Fibroblast of skin of left biceps (primary cell): ENCODE measurements at regions not wholly inside any gene's neighbourhood (a gene's known extent, or its start where the extent isn't known, plus 50 kb on each side); places are given as distances from the start of the nearest gene placed in this dataset.
A peak's percentile ranks its signal among the peaks of the same experiment; 100 is the strongest.
"Not testable (repeated sequence)": the region's sequence is repeated elsewhere in the genome, so short reads cannot be mapped to it uniquely, and the experiment has no call there.

Experiments
- DNase-seq, 2 experiments: peaks; one replicate each; pipeline ENCODE4 v3.0.0-alpha.2; 2013; ENCODE audit warnings: low read depth in 2 of 2

DNA sequence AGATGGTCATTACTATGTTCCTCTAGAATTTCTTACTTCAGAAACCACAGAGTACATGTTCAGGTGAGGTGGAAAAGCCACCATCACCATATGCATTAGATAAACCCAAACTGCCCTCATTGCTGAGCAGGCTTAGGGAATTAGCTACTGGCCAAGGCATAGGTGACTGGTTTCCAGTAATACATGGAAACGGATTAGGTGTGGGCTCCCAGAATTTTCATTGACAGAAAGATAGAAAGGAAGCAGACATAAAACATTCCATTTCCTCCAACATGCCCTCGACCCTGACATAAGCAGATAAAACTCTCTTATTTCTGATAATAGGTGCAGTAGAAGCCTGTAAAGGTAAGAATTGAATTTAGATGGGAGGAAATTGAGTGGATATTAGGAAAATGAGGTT is 1466.1 kb downstream of the SUCLG1 start:
- DNase-seq = no peak

GRCh38 chr2:82987706-82988105 is 1471.4 kb downstream of the SUCLG1 start:
- DNase-seq = not testable (repeated sequence)

- no peak for DNase-seq
Observed at GRCh38 chr2:82986899-82987298, 1472.2 kb downstream of the SUCLG1 start.

DNA sequence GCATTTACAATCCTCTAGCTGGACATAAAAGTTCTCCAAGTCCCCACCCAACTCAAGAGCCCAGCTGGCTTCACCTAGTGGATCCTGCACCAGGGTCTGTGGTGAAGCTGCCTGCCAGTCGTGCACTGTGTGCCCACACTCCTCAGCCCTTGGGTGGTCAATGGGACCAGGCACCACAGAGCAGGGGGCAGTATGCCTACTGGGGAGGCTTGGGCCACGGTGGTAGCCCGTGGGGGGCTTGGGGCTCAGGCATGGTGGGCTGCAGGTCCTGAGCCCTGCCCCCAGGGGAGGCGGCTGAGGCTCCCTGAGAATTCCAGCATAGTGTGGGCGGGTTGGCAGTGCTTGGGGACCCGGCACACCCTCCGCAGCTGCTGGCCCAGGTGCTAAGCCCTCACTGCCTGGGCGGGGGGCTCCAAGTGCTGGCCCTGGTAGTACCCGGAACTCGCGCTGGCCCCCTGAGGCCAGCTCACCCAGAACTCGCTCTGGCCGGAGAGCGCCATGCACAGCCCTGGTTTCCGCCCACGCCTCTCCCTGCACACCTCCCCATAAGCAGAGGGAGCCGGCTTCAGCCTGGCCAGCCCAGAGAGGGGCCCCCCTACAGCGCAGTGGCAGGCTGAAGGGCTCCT is 1473.4 kb downstream of the SUCLG1 start:
- no peak for DNase-seq

DNA sequence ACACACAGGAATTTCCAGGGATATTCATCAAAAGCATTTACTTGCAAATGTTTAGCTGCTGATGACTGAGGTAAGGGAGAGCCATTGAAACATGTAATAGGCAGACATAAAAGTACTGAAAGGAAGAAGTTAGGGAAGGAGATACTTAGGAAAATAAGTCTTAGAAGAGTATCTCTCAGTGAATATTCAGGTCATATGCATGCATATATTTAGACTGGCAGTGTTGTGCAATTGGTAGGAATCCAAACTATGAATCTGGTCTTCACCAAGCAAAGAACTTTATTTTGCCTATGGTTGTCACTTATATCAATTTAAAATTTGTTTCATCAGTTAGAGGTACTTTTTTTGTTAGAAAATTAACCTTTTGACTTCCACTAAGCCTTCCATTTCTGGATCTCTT is 1490.7 kb downstream of the SUCLG1 start:
- DNase-seq = peak in 1 of 2 experiments; percentile 1

DNA sequence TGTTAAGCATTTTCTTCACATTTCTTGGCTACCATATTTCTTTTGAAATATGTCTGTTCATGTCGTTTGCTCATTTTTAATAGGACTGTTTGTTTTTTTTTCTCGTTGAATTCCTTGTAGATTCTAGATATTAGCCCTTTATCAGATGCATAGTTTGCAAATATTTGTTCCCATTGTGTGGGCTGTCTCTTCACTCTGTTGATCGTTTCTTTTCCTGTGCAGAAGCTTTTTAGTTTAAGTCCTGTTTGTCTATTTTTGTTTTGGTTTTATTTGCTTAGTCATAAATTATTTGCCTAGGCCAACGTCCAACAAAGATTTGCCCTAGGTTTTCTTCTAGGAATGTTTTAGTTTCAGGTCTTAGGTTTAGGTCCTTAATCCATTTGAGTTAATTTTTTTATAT is 1494.7 kb downstream of the SUCLG1 start:
- no peak for DNase-seq

DNA sequence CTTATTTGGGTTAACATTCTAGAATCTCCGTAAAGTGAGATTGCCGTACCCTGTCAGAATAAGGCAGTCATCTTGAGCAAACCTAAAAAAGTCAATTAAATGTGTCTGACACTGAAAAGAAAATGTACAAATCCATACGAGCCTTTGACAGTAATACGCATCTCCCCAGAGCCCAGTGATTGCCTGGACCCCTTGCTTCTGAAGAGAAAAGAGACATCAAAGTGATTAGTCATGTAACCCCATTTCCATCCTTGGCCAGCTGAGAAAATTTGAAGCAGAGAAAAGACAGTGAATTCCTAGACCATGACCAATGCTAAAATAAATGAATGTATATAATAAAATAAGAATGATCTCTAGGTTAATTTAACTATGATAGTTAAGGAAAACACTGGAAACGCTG is 1499.4 kb downstream of the SUCLG1 start:
- no peak for DNase-seq

- no peak for DNase-seq
Observed at GRCh38 chr2:82954868-82955267, 1504.2 kb downstream of the SUCLG1 start.

- no peak for DNase-seq
Observed at GRCh38 chr2:82939211-82939610, 1519.9 kb downstream of the SUCLG1 start.

- DNase-seq = not testable (repeated sequence)
Observed at GRCh38 chr2:82938321-82938845, 1520.7 kb downstream of the SUCLG1 start.

GRCh38 chr2:82913566-82913965 is 1545.5 kb downstream of the SUCLG1 start:
- no peak for DNase-seq

DNA sequence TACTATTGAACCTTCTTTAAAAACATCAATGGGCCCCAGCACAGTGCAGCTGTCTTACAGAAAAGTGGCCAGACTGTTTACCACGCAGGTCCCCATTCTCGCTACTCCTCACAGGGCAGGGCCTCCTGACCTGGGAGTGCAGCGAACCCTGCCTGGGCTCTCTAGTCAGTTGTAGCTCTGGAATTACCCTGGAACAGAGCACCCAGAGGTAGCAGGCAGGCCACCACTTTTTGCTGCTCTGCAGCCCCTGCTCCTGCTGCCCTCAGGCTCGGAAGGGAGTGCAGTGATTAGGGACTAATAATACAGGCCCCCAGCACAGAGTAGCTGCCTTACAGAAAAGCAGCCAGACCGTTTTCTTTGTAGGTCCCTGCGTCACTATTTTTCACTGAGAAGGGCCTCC is 1563.0 kb downstream of the SUCLG1 start:
- no peak for DNase-seq

- DNase-seq = no peak
Observed at GRCh38 chr2:82893190-82893589, 1565.9 kb downstream of the SUCLG1 start.

DNA sequence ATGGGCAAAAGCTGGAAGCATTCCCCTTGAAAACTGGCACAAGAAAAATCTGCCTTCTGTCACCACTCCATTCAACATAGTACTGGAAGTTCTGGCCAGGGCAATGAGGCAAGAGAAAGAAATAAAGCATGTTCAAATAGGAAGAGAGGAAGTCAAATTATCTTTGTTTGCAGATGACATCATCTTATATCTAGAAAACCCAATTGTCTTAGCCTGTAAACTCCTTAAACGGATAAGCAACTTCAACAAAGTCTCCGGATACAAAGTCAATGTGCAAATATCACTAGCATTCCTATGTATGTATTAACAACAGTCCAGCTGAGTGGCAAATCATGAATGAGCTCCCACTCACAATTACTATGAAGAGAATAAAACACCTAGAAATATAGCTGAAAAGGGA is 1579.3 kb downstream of the SUCLG1 start:
- no peak for DNase-seq

GRCh38 chr2:82875858-82876257 is 1583.2 kb downstream of the SUCLG1 start:
- no peak for DNase-seq

GRCh38 chr2:82857967-82858366 is 1601.1 kb downstream of the SUCLG1 start:
- DNase-seq = no peak

GRCh38 chr2:82853299-82853698 is 1605.8 kb downstream of the SUCLG1 start:
- DNase-seq = no peak

DNA sequence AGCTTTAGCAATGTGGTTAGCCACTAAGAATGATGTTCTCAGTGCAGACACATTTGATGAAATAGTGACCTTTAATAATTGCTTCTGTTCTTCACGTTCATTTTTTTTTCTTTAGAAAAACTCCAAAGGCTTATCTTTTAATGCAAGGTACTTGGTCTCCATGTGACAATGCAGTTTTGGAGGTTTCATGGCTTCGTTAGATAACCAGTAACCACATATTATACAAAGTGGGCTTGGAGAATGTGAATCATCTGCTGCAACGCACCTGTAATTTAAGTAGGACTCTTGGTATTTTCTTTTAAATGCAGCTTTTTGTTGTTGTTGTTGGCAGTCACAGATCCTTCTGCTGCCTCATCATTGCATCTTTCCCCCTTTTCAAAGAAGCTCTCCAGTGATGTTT is 1606.3 kb downstream of the SUCLG1 start:
- DNase-seq = no peak

- no peak for DNase-seq
Observed at GRCh38 chr2:82848285-82848684, 1610.8 kb downstream of the SUCLG1 start.

DNA sequence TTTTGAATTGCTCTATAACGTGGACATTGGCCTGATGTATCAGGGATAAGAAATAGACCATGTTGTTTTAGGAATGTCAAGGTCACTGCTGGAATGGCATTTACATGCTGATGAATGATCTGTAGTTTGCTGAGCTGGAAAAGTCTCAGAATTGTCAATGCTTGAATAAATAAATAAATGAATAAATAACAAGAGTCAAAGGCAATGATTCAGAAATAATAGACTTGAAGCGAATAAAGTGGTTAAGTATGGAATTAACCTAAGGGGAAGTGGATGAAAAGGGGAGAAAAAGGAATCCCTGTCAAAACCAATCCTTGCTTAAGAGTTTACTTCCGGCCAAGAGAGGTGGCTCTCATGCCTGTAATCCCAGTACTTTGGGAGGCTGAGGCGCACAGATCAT is 1620.0 kb downstream of the SUCLG1 start:
- no peak for DNase-seq

- peak; percentile 87 for DNase-seq
Observed at GRCh38 chr2:82837588-82838304, 1621.3 kb downstream of the SUCLG1 start.

DNA sequence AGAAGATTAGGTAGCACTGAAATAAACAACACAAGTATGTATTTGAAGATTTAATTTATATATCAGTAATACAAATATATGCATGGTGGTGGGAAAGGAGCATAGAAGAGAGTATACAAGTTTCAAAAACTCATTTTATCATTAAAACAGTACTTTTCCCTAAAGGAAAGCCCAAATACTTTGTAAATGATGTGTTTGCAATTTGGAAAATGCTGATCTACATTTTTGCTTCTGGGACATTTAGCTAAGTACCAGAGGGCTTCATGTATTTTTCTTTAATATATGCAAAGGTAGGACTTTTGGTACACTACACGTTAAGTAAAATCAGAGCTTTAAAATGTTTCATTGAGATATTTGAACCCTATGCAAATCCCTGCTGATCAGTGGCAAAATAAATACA is 1624.2 kb downstream of the SUCLG1 start:
- no peak for DNase-seq

DNA sequence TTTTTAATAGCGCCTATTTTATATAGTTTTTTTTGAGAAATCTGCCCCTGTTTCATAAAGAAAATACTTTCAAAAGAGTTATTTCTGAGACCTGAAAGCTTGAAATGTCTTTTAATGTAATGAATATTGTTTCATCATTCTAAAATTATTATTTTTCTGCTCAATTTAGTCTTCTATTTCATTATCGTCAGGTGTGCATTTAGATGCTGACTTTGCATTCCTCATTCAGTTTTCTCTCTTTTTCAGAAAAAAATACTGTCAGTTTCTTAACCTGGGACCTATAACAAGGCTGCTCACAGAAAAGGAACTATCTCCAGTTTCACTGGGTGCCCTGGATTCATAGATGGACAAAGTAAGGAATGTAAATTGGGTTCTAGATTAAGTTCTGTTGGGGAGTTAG is 1631.7 kb downstream of the SUCLG1 start:
- DNase-seq = no peak
